IMR-90 (cell line): ENCODE measurements at regions not wholly inside any gene's neighbourhood (a gene's known extent, or its start where the extent isn't known, plus 50 kb on each side); places are given as distances from the start of the nearest gene placed in this dataset.

Experiments used
- BHLHE40 ChIP-seq: fragments of 150-350 bp; IDR thresholded peaks from 2 replicates; pipeline ENCODE4 v1.6.1; 2016; ENCODE audit warnings: mild to moderate bottlenecking, low read depth, low read length
- CEBPB ChIP-seq: IDR thresholded peaks from 2 replicates; pipeline ENCODE4 v1.6.1; 2012; ENCODE audit warnings: low read depth, low read length, improper control_type of control experiment
- CHD1 ChIP-seq: IDR thresholded peaks from 2 replicates; pipeline ENCODE4 v1.6.1; 2012; ENCODE audit warnings: low read depth, low read length, improper control_type of control experiment
- FOS ChIP-seq: fragments of 150-350 bp; IDR thresholded peaks from 2 replicates; pipeline ENCODE4 v1.6.1; 2016; ENCODE audit warnings: low read depth, low read length
- MAFK ChIP-seq: IDR thresholded peaks from 2 replicates; pipeline ENCODE4 v1.6.1; 2012; ENCODE audit warnings: low read depth, low read length, improper control_type of control experiment
- POLR2A ChIP-seq: IDR thresholded peaks from 2 replicates; pipeline ENCODE4 v1.6.1; 2012; ENCODE audit warnings: mild to moderate bottlenecking, low read depth, low read length
- RAD21 ChIP-seq: IDR thresholded peaks from 2 replicates; pipeline ENCODE4 v1.6.1; 2012; ENCODE audit warnings: low read length, improper control_type of control experiment
- RCOR1 ChIP-seq: IDR thresholded peaks from 2 replicates; pipeline ENCODE4 v1.6.1; 2012; ENCODE audit warnings: mild to moderate bottlenecking, low read length, improper control_type of control experiment; ENCODE audit not compliant: insufficient replicate concordance
- USF2 ChIP-seq: fragments of 150-350 bp; IDR thresholded peaks from 2 replicates; pipeline ENCODE4 v1.6.1; 2017; ENCODE audit warnings: mild to moderate bottlenecking, antibody characterized with exemption, low read length, low read depth
- TF ChIP-seq, protein P1 (sequence below): conservative IDR thresholded peaks from 2 replicates; pipeline ENCODE4 v1.5.1; 2012; ENCODE audit warnings: mild to moderate bottlenecking, low read depth, low read length, improper control_type of control experiment
- TF ChIP-seq, protein P2 (sequence below): fragments of 150-350 bp; IDR thresholded peaks from 2 replicates; pipeline ENCODE4 v1.6.1; 2016; ENCODE audit warnings: low read depth, mild to moderate bottlenecking, low read length, moderate library complexity, borderline replicate concordance

DNA sequence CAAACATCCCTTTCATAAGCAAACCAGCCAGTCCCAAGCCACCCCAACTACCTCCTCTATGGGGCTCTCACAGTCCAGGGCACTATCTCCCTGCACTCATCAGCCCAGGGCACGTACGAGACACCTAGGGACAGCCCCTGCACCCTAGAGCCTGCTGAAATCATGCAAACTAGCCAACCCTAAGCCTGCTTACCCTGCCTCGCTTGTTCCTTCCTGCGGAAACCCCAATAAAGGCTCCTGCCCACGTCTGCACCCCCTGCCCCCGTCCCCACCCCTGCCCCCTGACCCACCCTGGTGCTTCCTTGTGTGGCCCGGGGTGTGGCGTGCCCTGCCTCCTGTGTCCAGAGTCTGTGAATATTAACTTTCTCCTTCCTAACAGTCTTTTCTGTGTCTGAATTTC, 135.9 kb downstream of the GADD45G start:
- TF ChIP-seq USF2 (no peak), POLR2A (no peak), BHLHE40 (no peak), MAFK (no peak), RCOR1 (no peak), FOS (no peak), CHD1 (no peak), CEBPB (no peak), RAD21 (no peak)
- TF ChIP-seq, protein P1, sequence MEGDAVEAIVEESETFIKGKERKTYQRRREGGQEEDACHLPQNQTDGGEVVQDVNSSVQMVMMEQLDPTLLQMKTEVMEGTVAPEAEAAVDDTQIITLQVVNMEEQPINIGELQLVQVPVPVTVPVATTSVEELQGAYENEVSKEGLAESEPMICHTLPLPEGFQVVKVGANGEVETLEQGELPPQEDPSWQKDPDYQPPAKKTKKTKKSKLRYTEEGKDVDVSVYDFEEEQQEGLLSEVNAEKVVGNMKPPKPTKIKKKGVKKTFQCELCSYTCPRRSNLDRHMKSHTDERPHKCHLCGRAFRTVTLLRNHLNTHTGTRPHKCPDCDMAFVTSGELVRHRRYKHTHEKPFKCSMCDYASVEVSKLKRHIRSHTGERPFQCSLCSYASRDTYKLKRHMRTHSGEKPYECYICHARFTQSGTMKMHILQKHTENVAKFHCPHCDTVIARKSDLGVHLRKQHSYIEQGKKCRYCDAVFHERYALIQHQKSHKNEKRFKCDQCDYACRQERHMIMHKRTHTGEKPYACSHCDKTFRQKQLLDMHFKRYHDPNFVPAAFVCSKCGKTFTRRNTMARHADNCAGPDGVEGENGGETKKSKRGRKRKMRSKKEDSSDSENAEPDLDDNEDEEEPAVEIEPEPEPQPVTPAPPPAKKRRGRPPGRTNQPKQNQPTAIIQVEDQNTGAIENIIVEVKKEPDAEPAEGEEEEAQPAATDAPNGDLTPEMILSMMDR, result no peak
- TF ChIP-seq, protein P2, sequence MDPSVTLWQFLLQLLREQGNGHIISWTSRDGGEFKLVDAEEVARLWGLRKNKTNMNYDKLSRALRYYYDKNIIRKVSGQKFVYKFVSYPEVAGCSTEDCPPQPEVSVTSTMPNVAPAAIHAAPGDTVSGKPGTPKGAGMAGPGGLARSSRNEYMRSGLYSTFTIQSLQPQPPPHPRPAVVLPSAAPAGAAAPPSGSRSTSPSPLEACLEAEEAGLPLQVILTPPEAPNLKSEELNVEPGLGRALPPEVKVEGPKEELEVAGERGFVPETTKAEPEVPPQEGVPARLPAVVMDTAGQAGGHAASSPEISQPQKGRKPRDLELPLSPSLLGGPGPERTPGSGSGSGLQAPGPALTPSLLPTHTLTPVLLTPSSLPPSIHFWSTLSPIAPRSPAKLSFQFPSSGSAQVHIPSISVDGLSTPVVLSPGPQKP, result no peak
